UCSD-AML1 (cell line): ENCODE measurements at regions not wholly inside any gene's neighbourhood (a gene's known extent, or its start where the extent isn't known, plus 50 kb on each side); places are given as distances from the start of the nearest gene placed in this dataset.
"Not testable (repeated sequence)": the region's sequence is repeated elsewhere in the genome, so short reads cannot be mapped to it uniquely, and the experiment has no call there.

Experiments used
- DNase-seq: peaks from one replicate; lab custom pipeline; 2025; ENCODE audit not compliant: unreplicated experiment; lab: John Stamatoyannopoulos, UW

DNA sequence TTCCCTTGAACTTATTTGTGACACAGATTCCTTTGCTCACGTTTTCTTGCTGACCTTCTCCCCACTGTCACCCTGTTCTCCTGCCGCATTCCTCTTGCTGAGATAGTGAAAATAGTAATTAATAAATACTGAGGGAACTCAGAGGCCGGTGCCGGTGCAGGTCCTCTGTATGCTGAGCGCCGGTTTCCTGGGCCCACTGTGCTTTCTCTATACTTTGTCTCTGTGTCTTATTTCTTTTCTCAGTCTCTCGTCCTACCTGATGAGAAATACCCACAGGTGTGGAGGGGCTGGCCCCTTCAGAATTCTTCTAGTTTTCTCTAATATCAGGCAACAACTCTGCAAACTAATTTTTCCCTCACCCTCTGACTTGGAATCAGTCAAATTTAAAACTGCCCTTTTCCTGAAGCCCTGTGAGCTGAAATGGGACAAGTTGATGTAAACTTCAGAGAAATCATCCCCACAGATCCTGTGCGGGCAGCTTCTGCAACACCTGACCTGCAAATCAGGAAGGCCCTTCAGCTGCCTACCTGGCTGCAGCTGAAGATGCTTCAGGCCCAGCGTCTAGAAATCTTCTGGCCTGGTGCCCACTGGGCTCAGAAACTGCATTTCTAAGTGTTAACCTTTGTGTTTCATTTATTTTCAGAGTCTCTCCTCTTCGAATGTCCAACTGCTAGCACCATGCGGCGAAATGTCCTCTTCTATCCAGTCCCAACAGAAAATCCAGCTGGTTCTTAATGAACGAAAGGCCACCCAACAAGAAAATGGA is 149.7 kb downstream of the TMEM121 start:
- DNase-seq = not testable (repeated sequence)

DNA sequence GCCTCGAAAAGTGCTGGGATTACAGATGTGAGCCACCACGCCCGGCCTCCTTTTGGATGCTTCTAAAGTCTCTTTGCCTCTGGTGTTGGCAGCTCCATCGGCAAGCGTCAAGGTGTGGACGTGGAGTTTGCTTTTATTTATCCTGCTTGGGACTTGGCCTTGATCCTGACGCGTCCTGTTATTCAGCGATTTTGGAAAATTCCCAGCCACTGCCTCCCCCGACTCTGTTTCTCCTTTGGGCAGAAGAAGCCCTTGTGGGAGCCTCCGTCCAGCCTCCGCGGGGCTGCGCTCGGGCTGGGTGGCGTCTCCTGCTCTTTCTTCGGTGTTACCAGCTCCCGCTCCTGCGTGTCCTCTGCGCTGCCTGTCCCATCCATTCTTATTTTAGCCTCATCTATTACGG is 151.7 kb downstream of the TMEM121 start:
- DNase-seq = not testable (repeated sequence)

GRCh38 chr14:105678996-105679958 is 152.9 kb downstream of the TMEM121 start:
- not testable (repeated sequence) for DNase-seq

- DNase-seq = not testable (repeated sequence)
Measured at GRCh38 chr14:105679959-105680735, 153.8 kb downstream of the TMEM121 start.

- DNase-seq = not testable (repeated sequence)
Measured at GRCh38 chr14:105680736-105681098, 154.3 kb downstream of the TMEM121 start.

DNA sequence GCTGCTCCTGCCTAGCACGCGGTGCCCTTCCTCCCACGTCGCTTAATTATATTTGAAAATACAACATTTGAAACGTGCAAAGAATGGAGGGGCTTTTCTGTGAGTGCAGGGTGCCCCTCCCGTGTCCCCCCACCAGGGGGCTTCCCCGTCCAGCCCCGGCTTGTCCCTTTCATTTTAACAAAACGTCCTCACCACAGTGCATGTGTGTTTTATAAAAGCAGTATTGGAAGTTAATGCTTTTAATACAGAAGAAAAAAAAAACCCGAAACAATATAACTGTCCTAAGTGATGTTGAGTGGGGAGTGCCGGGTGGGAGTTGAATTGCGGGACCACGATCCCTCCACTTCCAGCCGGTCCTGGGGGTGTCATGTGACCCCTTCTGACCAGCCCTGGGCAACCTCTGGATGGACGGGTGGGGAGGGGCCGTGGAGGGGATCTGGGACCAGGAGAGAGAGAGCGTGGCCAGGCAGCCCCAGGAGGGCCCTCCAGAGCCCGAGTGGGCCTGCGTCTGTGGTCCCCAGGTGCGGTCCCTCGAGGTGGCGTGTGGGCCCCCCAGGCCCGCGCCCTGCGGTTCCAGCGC is 155.3 kb downstream of the TMEM121 start:
- not testable (repeated sequence) for DNase-seq

- DNase-seq = not testable (repeated sequence)
Measured at GRCh38 chr14:105682442-105682841, 156.1 kb downstream of the TMEM121 start.

GRCh38 chr14:105682956-105683570 is 156.7 kb downstream of the TMEM121 start:
- no peak for DNase-seq

DNA sequence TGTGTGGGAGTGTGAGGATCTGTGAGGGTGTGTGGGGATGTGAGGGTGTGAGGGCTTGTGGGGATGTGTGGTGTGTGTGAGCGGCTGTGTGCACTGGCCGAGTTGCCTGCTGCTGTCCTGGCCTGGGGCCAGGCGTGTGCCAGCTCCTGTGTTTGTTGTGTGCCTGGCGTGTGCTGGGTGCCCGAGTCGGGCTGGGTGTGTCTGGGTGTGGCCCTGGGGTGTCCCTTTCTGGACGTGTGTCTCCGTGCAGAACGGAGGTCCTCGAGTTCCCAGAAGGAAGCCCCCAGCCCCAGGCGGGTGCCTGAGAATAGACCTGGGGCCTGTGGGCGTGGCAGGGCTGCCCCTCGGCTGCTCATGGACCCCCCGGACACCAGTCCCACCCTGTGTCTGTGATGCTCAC is 157.7 kb downstream of the TMEM121 start:
- not testable (repeated sequence) for DNase-seq

DNA sequence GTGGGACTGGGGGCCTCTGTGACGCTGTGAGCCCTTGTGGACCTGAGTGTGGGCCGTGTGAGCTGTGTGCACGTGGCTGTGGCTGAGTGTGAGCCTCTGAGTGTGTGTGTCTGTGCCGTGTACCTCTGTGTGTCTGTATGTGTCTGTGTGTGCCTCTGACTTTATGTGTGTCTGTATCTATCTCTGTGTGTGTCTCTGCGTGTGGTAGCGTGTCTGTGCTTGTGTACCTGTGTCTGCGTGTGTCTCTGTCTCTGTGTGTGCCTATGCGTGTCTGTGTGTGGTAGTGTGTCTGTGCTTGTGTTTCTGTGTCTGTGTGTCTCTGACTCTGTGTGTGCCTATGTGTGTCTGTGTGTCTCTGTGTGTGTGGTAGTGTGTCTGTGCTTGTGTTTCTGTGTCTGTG is 158.2 kb downstream of the TMEM121 start:
- DNase-seq = not testable (repeated sequence)

- DNase-seq = no peak
Measured at GRCh38 chr14:105685003-105685402, 158.6 kb downstream of the TMEM121 start.

DNA sequence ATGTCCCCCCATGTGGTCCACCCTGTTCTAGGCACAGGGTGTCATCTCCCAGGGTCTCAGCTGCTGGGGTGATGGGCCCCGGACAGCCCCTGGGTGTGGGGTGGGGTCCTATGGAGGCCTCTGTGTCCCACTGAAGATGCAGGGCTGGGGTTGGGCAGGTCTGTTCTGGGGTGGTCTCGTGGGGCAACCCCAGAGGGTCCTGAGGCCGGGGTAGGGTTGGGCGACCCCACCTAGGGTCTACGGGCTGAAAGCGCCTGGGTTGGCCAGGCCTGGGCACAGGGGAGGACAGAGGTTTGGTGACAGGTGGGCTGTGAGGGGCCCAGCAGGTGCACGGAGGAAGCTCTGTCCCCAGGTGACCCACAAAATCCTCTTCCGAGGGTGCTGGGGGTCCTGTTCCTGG is 159.2 kb downstream of the TMEM121 start:
- not testable (repeated sequence) for DNase-seq

DNA sequence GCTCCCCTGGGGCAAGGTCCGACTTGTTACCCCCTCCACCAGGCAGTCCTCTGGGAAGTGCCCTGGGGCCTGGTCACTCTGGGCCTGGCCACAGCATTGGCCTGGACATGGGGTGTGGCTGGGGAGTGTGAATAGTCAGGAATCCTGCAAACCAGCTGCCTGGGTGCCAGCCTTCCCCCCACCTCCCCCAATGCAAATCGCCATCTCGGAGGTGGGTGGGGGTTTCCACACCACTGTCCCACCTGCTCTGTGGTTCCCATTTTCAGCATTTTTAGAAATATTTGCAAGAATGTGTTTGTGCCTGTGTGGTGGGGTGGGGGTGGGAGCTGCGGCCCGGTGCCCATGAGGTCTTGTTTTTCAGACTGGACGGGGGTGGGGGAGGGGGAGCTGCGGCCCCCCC is 159.7 kb downstream of the TMEM121 start:
- not testable (repeated sequence) for DNase-seq

- not testable (repeated sequence) for DNase-seq
Measured at GRCh38 chr14:105686462-105687170, 160.2 kb downstream of the TMEM121 start.

DNA sequence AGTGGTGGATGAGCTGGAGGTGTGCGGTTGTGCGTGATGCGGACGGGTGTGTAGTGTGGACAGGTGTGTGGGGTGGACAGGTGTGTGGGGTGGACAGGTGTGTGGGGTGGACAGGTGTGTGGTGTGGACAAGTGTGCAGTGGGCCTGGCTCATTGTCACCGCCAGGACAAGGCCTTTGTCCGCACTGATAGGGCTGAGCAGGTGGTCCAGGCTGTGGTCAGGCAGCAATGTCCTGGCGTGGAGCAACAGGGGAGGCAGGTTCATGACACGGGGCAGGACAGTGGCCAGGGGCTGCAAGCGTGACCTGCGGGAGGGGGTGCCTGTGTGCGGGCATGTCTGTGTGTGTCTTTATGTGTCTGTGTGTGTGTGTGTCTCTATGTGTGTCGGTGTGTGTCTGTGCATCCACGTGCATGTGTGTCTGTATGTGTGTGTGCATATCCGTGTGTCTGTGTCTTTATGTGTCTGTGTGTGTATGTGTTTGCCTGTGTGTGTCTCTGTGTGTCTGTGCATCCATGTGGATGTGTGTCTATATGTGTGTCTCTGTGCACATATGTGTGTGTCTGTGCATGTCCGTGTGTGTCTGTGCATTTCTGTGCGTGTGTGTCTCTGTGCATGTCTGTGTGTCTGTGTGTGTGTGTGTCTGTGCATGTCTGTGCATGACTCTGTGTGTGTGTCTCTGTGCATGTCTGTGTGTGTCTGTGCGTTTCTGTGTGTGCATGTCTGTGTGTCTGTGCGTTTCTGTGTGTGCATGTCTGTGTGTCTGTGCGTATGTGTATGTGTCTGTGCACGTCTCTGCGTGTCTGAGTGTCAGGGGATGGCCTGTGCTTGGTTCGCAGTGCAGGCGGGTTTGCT is 161.0 kb downstream of the TMEM121 start:
- DNase-seq = not testable (repeated sequence)

GRCh38 chr14:105688023-105688351 is 161.6 kb downstream of the TMEM121 start:
- DNase-seq = not testable (repeated sequence)

DNA sequence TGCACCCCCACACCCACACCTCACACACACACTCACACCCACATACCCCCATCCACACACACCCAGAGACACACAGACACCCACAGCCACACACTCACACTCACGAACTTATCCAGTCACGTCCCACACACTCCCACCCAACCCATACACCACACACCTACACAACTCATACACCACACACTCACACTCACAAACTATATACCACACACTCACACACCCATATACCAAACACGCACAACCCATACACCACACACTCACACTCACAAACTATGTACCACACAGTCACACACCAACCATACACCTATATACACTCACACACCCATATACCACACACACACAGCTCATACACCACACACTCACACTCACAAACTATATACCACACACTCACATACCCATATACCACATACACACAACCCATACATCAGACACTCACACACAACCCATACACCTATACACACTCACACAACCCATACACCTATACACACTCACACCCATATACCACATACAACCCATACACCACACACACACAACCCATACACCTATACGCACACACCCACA is 162.4 kb downstream of the TMEM121 start:
- DNase-seq = not testable (repeated sequence)

DNA sequence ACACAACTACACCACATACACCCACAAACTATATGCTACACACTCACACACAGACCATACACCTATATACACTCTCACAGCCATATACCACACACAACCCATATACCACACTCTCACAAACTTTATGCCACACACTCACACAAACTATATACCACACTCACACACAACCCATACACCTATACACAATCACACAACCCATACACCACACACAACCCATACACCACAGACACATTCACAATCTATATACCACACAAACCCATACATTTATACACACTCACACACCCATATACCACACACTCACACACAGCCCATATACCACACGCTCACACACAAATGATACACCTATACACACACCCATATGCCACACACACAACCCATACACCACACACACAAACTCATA is 163.3 kb downstream of the TMEM121 start:
- no peak for DNase-seq

- DNase-seq = no peak
Measured at GRCh38 chr14:105690671-105691070, 164.3 kb downstream of the TMEM121 start.
